ENCODE measurements at regions not wholly inside any gene's neighbourhood (a gene's known extent, or its start where the extent isn't known, plus 50 kb on each side); places are given as distances from the start of the nearest gene placed in this dataset.

- no peaks in the 10 kb centered on the region for H3F3A ChIP-seq (ENCODE audit: insufficient read depth, low read depth)
- intact Hi-C loops (cut with micrococcal nuclease; ENCODE audit: unreplicated experiment) = no loop called here
- H2AFZ ChIP-seq = no peak overlapping the region
- peaks cover 47% of the 10 kb centered on the region for H3K27me3 ChIP-seq (ENCODE audit: insufficient read depth, low read depth)
- ChIA-PET POLR2A (ENCODE audit: unreplicated experiment) (no interaction called here), CTCF (no interaction called here)
- H3K36me3 ChIP-seq (ENCODE audit: low read depth) = no peaks in the 10 kb centered on the region
- TF ChIP-seq CTCF (conservative IDR thresholded peaks at IDR 0.05) = no peak
- no peak for TF ChIP-seq EZH2 (IDR thresholded peaks at IDR 0.05; ENCODE audit: low read depth)
- no peaks in the 10 kb centered on the region for H3K9me2 ChIP-seq (ENCODE audit: insufficient read depth)
- H3K27ac ChIP-seq = no peak overlapping the region
- no peaks in the 10 kb centered on the region for H3K4me1 ChIP-seq (replicated peaks; ENCODE audit: insufficient read depth)
- DNase-seq = no peak
- no TSS peak for BruUV-seq (replicated peaks)
- no peak overlapping the region for H3K4me3 ChIP-seq
- no peaks in the 10 kb centered on the region for H4K20me1 ChIP-seq (ENCODE audit: insufficient read depth)
- no peak overlapping the region for H3K4me2 ChIP-seq
- H3K79me2 ChIP-seq (ENCODE audit: low read depth) = no peaks in the 10 kb centered on the region
- H3K9me3 ChIP-seq (ENCODE audit: insufficient read depth, low read depth) = no peaks in the 10 kb centered on the region
Measured at GRCh38 chr19:30286378-30286777, 85.8 kb upstream of the ZNF536 start.

- no TSS peak for BruUV-seq (replicated peaks)
- H3K9me3 ChIP-seq (ENCODE audit: insufficient read depth, low read depth) = no peaks in the 10 kb centered on the region
- H3K79me2 ChIP-seq (ENCODE audit: low read depth) = no peaks in the 10 kb centered on the region
- H3K4me1 ChIP-seq (replicated peaks; ENCODE audit: insufficient read depth) = no peaks in the 10 kb centered on the region
- no peaks in the 10 kb centered on the region for H3K9me2 ChIP-seq (ENCODE audit: insufficient read depth)
- H2AFZ ChIP-seq = no peak overlapping the region
- ChIA-PET CTCF (no interaction called here), POLR2A (ENCODE audit: unreplicated experiment) (no interaction called here)
- no peak for DNase-seq
- H3K27me3 ChIP-seq (ENCODE audit: insufficient read depth, low read depth) = peaks cover 40% of the 10 kb centered on the region
- H3K4me3 ChIP-seq = no peak overlapping the region
- no peak overlapping the region for H3K4me2 ChIP-seq
- no peak for TF ChIP-seq CTCF (conservative IDR thresholded peaks at IDR 0.05)
- no peak for TF ChIP-seq EZH2 (IDR thresholded peaks at IDR 0.05; ENCODE audit: low read depth)
- intact Hi-C loops (cut with micrococcal nuclease; ENCODE audit: unreplicated experiment) = no loop called here
- H3K27ac ChIP-seq = no peak overlapping the region
- H3K36me3 ChIP-seq (ENCODE audit: low read depth) = no peaks in the 10 kb centered on the region
- no peaks in the 10 kb centered on the region for H4K20me1 ChIP-seq (ENCODE audit: insufficient read depth)
- H3F3A ChIP-seq (ENCODE audit: insufficient read depth, low read depth) = no peaks in the 10 kb centered on the region
Measured at GRCh38 chr19:30287259-30287658, 84.9 kb upstream of the ZNF536 start.

GRCh38 chr19:30287973-30288372 lies 84.2 kb upstream of the ZNF536 start:
- intact Hi-C loops (cut with micrococcal nuclease; ENCODE audit: unreplicated experiment) = no loop called here
- BruUV-seq (replicated peaks) = no TSS peak
- Histone ChIP-seq H2AFZ (no peak overlapping the region), H3K4me1 (replicated peaks; ENCODE audit: insufficient read depth) (no peaks in the 10 kb centered on the region), H3K79me2 (ENCODE audit: low read depth) (no peaks in the 10 kb centered on the region), H3K9me2 (ENCODE audit: insufficient read depth) (no peaks in the 10 kb centered on the region), H3K27me3 (ENCODE audit: insufficient read depth, low read depth) (peaks cover 34% of the 10 kb centered on the region), H3F3A (ENCODE audit: insufficient read depth, low read depth) (no peaks in the 10 kb centered on the region), H3K4me2 (no peak overlapping the region), H3K4me3 (no peak overlapping the region), H3K9me3 (ENCODE audit: insufficient read depth, low read depth) (no peaks in the 10 kb centered on the region), H3K36me3 (ENCODE audit: low read depth) (no peaks in the 10 kb centered on the region), H4K20me1 (ENCODE audit: insufficient read depth) (no peaks in the 10 kb centered on the region), H3K27ac (no peak overlapping the region)
- DNase-seq = no peak
- ChIA-PET POLR2A (ENCODE audit: unreplicated experiment) (no interaction called here), CTCF (no interaction called here)
- TF ChIP-seq CTCF (conservative IDR thresholded peaks at IDR 0.05) (no peak), EZH2 (IDR thresholded peaks at IDR 0.05; ENCODE audit: low read depth) (no peak)
